ENCODE measurements at regions not wholly inside any gene's neighbourhood (a gene's known extent, or its start where the extent isn't known, plus 50 kb on each side); places are given as distances from the start of the nearest gene placed in this dataset.
"Not testable (repeated sequence)": the region's sequence is repeated elsewhere in the genome, so short reads cannot be mapped to it uniquely, and the experiment has no call there.

GRCh38 chr11:116044520-116044919, 540.3 kb upstream of the CADM1 start:
- DNase-seq (ENCODE audit: low spot score) = no peak

DNA sequence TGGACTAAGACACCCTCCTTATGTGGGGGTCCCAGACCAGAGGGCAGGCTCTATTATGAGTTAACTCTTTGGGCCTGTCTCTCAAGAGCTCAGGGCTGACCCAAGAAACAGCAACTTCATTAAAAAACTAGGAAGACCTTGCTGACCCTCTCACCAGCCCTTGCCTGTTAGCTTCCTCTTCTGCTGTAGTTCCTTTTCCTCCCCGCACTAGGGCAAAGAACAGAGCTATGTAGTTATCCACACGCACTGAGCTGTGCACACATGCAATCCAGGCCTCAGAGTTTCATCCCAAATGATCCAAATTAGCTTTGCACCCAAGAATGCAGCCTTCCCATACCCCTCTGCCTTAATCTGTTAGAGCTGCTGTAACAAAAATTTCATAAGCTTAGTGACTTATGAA, 539.6 kb upstream of the CADM1 start:
- DNase-seq (ENCODE audit: low spot score) = peak; percentile 9

DNA sequence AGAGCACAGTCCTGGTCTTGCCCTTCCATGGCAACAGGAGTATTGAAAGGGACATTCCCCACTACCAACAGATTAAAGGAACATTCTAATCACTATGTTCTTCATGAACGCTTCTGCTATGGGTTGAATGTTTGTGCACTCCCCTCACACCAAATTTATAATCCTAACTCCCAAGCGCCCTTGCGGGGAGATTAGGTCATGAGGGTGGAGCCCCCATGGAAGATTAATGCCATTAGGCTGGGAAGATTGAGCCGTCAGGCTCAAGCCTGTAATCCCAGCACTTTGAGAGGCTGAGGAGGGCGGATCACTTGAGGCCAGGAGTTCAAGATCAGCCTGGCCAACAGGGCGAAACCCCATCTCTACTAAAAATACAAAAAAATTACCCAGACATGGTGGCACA, 538.8 kb upstream of the CADM1 start:
- not testable (repeated sequence) for DNase-seq (ENCODE audit: low spot score)

GRCh38 chr11:116042146-116042545, 537.9 kb upstream of the CADM1 start:
- DNase-seq (ENCODE audit: low spot score) = no peak

DNA sequence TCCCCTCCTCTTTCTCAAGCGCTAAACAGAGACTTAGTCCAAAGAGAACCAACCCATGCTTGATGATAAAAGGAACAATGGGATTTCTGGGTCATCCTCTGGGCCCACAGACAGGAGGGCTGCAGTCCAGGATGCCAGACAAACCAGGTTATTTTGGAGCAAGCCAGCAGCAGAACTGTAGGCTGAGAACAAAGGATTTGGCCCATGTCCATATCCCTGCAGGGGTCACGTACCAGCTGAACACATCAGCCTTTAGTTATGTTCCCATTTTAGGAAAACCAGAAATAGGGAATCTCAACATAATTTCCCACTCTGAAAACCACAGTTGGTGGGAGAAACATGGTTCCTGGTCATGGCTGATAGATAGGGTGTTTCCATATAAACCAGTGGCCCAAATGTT, 533.6 kb upstream of the CADM1 start:
- no peak for DNase-seq (ENCODE audit: low spot score)

DNA sequence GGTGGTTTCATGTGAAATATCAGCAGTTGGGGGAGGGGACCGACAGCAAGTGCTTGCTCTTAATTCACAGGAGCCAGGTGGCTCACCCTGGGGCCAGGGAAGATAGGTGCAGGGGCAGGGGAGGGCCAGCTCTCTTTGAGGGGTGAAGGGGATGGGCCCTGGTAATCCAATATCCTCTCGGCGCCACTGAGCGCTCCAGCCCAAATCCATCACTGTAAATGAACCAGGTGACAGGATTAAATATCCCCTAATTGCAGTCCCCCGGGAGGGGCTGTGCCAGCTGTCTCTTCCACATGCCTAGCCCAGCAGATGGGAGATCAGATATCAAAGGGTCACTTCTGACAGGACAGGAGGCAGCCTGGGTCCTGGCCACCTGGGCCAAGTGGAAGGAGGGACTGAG, 531.8 kb upstream of the CADM1 start:
- DNase-seq (ENCODE audit: low spot score) = no peak

DNA sequence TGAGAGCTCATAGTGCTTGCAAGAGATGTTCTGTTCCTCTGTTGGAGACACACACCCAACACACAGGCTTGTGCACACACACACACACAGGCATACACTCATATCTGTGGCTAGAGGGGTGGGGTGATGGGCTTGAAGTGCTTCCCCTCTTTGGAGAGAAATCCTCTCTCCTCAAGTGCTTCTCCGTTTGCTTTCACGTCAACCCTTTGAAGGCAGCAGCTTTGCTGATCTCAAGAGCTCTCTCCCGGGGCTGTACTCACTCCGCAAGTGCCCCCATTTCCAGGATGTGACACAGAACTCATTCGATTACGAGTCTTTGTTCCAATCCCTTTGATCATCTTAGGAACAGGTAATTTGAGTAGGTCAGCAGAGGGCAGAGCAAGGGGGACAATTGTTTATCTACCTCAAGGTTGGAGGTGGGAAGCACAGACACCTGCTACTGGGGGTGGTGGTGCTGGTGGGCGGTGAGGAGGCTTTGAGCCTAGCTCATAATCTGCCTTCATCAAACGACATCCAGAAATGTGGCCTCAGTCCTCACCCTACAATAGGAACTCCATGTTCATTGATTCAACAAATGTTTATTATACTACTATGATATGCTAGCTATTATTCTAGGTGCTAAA, 529.8 kb upstream of the CADM1 start:
- DNase-seq (ENCODE audit: low spot score) = no peak

- no peak for DNase-seq (ENCODE audit: low spot score)
Measured at GRCh38 chr11:116030697-116031331, 526.6 kb upstream of the CADM1 start.

DNA sequence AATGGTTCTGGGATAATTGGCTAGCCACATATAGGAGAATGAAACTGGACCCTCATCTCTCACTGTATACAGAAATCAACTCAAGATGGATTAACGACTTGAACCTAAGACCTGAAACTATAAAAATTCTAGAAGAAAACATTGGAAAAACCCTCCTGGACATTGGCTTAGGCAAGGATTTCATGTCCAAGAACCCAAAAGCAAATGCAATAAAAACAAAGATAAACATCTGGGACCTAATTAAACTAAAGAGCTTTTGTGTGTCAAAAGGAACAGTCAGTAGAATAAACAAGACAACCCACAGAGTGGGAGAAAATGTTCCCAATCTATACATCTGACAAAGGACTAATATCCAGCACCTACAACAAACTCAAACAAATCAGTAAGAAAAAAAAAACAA, 524.3 kb upstream of the CADM1 start:
- not testable (repeated sequence) for DNase-seq (ENCODE audit: low spot score)

DNA sequence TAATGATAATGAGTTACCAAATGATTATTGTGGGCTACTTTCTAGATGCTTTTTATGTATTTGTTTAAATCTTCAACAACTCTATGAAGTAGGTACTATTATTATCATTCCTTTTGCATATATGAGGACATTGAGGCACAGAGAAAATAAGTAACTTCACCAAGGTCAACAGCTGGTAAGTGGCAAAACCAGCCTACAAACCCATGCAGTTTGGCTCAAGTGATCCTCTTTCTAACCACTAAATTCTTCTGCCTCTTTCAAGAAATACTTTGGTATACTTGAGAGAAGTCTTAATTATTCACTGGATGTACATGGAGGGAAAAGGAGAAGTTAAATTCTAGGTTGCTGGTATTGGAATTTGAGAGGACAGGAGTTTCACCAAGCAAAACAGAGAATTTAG, 495.2 kb upstream of the CADM1 start:
- no peak for DNase-seq (ENCODE audit: low spot score)

DNA sequence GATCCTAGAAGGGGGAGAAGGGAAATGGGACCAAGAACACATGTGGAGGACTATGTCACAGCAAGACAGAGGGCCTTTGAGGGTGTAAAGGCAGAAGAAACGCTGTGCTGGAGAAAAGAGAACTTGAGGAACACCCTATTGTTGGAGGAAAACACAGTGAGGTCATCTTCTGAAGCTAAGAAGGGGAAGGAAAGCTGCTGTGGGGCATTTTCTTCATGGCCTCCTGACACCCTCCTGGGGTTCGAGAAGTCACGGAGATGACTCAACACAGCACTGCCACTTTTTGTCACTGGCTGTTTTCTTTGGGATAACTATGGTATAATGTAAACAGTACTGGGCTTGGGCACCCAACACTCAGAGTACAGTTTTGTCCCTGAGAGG, 492.6 kb upstream of the CADM1 start:
- peak; percentile 16 for DNase-seq (ENCODE audit: low spot score)

GRCh38 chr11:115996125-115996807, 492.1 kb upstream of the CADM1 start:
- no peak for DNase-seq (ENCODE audit: low spot score)

DNA sequence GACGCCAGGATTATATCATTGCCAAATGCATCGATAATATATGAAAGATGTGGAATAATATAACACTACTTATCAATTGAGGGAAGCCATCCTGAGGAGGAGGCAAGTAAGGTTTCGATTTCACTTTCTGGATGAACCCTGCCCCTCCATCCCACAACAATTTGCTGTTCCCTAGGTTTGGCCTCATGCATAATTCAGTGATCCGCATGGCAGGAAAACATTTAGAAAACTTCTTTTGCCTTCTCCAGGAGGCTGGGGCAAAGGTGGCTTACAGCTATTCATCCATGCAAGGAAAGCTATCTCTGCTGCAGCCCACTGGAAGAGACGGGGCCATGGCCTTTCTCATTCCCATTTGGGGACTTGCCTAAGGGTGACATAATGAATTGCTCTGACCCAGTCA, 489.4 kb upstream of the CADM1 start:
- DNase-seq (ENCODE audit: low spot score) = no peak

DNA sequence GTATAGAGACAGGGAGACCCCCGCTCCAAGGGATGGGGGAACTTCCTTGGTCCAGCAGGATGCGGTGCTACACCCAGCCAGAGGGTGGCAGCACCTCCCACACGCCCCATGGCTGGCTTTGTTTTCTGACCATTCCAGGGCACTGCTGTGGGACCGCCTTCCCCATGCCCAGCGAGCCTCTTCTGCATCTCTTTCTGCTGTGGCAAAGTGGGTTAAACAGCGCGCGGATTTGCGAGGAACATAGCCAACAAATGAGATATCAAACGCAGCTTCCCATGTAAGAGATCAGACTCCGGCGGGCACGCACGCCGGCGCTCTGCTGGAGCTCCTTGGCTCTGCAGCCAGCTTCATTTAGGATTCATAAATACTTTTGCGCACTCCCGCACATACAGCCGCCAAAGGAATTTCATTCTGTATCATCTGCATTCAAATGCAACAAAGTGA, 485.8 kb upstream of the CADM1 start:
- DNase-seq (ENCODE audit: low spot score) = no peak

GRCh38 chr11:115985896-115986295, 481.7 kb upstream of the CADM1 start:
- DNase-seq (ENCODE audit: low spot score) = no peak

DNA sequence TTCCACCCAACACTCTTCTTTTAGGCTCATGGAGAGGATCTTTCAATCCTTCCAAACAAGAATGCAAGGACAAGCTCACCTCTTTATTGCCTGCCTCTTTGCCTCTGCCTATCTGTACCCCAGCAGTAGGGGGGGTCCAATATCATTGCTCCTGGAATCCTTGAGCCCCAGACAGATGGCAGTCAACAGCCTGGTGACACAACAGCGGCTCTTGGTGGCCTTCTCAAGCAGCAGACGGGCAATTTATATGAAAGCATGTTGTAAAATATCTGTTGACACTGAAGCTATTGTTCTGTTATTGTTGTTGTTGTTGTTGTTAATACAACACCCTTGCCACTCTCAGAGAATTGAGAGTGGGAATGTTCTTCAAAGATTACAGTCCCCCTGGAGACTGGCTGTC, 480.0 kb upstream of the CADM1 start:
- no peak for DNase-seq (ENCODE audit: low spot score)

GRCh38 chr11:115982666-115983065, 478.5 kb upstream of the CADM1 start:
- no peak for DNase-seq (ENCODE audit: low spot score)

DNA sequence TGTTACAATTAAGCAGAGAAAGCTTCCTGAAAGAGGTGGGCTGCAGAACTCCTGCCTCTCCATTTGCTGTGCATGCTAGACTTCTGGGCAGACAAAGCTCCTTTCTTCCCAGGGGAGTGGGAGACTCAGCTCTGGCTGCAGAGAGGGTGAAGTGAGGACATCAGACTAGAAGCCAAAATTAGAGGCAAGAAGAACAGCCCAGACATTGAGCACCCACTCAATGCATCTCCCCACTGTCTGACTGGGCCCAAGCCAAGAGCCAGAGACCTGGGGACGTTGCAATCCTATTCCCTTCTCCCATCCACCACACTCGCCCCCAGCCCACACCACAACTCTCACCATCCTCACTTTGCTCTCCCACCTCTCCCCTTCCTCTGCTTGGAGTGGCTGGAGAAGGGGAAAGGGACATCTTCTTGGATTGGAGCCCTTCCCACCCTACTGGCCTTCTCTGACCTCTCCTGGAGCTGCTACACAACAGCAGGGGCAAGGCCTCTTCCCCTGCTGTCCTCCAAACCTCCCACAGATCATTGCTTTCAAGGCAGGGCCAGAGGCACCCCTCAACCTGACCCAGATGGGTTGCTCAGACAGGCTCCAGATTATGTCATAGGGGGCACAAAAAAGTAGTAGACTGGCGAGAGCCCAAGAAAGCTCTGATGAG, 477.7 kb upstream of the CADM1 start:
- DNase-seq (ENCODE audit: low spot score) = no peak

GRCh38 chr11:115981104-115981481, 476.9 kb upstream of the CADM1 start:
- no peak for DNase-seq (ENCODE audit: low spot score)

GRCh38 chr11:115980337-115981103, 476.3 kb upstream of the CADM1 start:
- no peak for DNase-seq (ENCODE audit: low spot score)

- no peak for DNase-seq (ENCODE audit: low spot score)
Measured at GRCh38 chr11:115974703-115975102, 470.5 kb upstream of the CADM1 start.

- not testable (repeated sequence) for DNase-seq (ENCODE audit: low spot score)
Measured at GRCh38 chr11:115967203-115967602, 463.0 kb upstream of the CADM1 start.
